Neural crest cell (in vitro differentiated cells): ENCODE measurements at regions not wholly inside any gene's neighbourhood (a gene's known extent, or its start where the extent isn't known, plus 50 kb on each side); places are given as distances from the start of the nearest gene placed in this dataset.
"Not testable (repeated sequence)": the region's sequence is repeated elsewhere in the genome, so short reads cannot be mapped to it uniquely, and the experiment has no call there.

Experiments
- DNase-seq: peaks from one replicate; pipeline ENCODE4 v3.0.0; 2021; ENCODE audit warnings: low read depth, mixed read lengths, low spot score
- H3K27ac Mint-ChIP-seq: one replicate; pipeline ENCODE4 v1.8.0; 2021; ENCODE audit warnings: mild to moderate bottlenecking, mixed read lengths; ENCODE audit not compliant: unreplicated experiment
- H3K27me3 Mint-ChIP-seq: 2 replicates; pipeline ENCODE4 v1.8.0; 2021; ENCODE audit warnings: low read depth, mild to moderate bottlenecking, mixed read lengths
- H3K36me3 Mint-ChIP-seq: 2 replicates; pipeline ENCODE4 v1.8.0; 2021; ENCODE audit warnings: low read depth, mild to moderate bottlenecking, mixed read lengths
- H3K4me1 Mint-ChIP-seq: 2 replicates; pipeline ENCODE4 v1.8.0; 2021; ENCODE audit warnings: mixed read lengths
- H3K4me3 Mint-ChIP-seq: one replicate; pipeline ENCODE4 v1.8.0; 2021; ENCODE audit warnings: mild to moderate bottlenecking, mixed read lengths
- H3K9me3 Mint-ChIP-seq: 2 replicates; pipeline ENCODE4 v1.8.0; 2021; ENCODE audit warnings: mixed read lengths
- CTCF ChIP-seq: fragments of 200-600 bp; sonication (generic); conservative IDR thresholded peaks from 2 replicates; pipeline ENCODE4 v1.5.0; 2021; ENCODE audit warnings: antibody characterized with exemption, mild to moderate bottlenecking

GRCh38 chr12:86574143-86574542, 318.0 kb upstream of the MGAT4C start:
- Mint-ChIP-seq H3K4me3 (no peak overlapping the region), H3K27ac (no peak overlapping the region), H3K36me3 (no peaks in the 10 kb centered on the region), H3K27me3 (no peaks in the 10 kb centered on the region), H3K4me1 (no peaks in the 10 kb centered on the region), H3K9me3 (no peaks in the 10 kb centered on the region)
- DNase-seq, result no peak
- no peak for TF ChIP-seq CTCF

GRCh38 chr12:86572455-86572854, 316.3 kb upstream of the MGAT4C start:
- Mint-ChIP-seq H3K9me3 (peaks cover 4% of the 10 kb centered on the region), H3K4me3 (no peak overlapping the region), H3K27ac (no peak overlapping the region), H3K36me3 (no peaks in the 10 kb centered on the region), H3K4me1 (no peaks in the 10 kb centered on the region), H3K27me3 (no peaks in the 10 kb centered on the region)
- TF ChIP-seq CTCF, result no peak
- no peak for DNase-seq

- TF ChIP-seq CTCF, result no peak
- Mint-ChIP-seq H3K4me3 (no peak overlapping the region), H3K27ac (no peak overlapping the region), H3K9me3 (peaks cover 6% of the 10 kb centered on the region), H3K27me3 (no peaks in the 10 kb centered on the region), H3K4me1 (no peaks in the 10 kb centered on the region), H3K36me3 (no peaks in the 10 kb centered on the region)
- DNase-seq, result no peak
Measured at GRCh38 chr12:86565038-86565437, 308.8 kb upstream of the MGAT4C start.

GRCh38 chr12:86555491-86555890, 299.3 kb upstream of the MGAT4C start:
- H3K27ac Mint-ChIP-seq, H3K9me3 Mint-ChIP-seq, H3K4me1 Mint-ChIP-seq, H3K27me3 Mint-ChIP-seq, DNase-seq, H3K4me3 Mint-ChIP-seq, H3K36me3 Mint-ChIP-seq: not testable (repeated sequence)

- H3K4me1 Mint-ChIP-seq, result no peaks in the 10 kb centered on the region
- H3K9me3 Mint-ChIP-seq, result no peaks in the 10 kb centered on the region
- TF ChIP-seq CTCF, result no peak
- H3K27ac Mint-ChIP-seq, result no peak overlapping the region
- DNase-seq, result no peak
- H3K27me3 Mint-ChIP-seq, result no peaks in the 10 kb centered on the region
- no peaks in the 10 kb centered on the region for H3K36me3 Mint-ChIP-seq
- H3K4me3 Mint-ChIP-seq, result no peak overlapping the region
Measured at GRCh38 chr12:86551146-86551571, 295.0 kb upstream of the MGAT4C start.

GRCh38 chr12:86550218-86551145, 294.3 kb upstream of the MGAT4C start:
- Mint-ChIP-seq H3K36me3 (no peaks in the 10 kb centered on the region), H3K4me1 (no peaks in the 10 kb centered on the region), H3K27me3 (no peaks in the 10 kb centered on the region), H3K27ac (no peak overlapping the region), H3K9me3 (no peaks in the 10 kb centered on the region), H3K4me3 (no peak overlapping the region)
- DNase-seq, result no peak
- no peak for TF ChIP-seq CTCF
